Endothelial cell of umbilical vein (primary cell): ENCODE measurements at regions not wholly inside any gene's neighbourhood (a gene's known extent, or its start where the extent isn't known, plus 50 kb on each side); places are given as distances from the start of the nearest gene placed in this dataset.

Source experiments
- CTCF ChIP-seq, 2 donors: IDR thresholded peaks; 1 replicate in 1 of 2; 2 replicates in 1 of 2; pipeline ENCODE4 v1.5.1; 2011; ENCODE audit warnings: low read length in 2 of 2, mild to moderate bottlenecking in 2 of 2, moderate library complexity in 2 of 2, control low read depth in 1 of 2, inconsistent platforms in 1 of 2, low read depth in 1 of 2; ENCODE audit not compliant: insufficient read depth in 1 of 2; ENCODE audit errors: extremely low read depth in 1 of 2
- EZH2 ChIP-seq: IDR thresholded peaks from 2 replicates; pipeline ENCODE4 v1.6.1; 2012; ENCODE audit warnings: borderline replicate concordance, low read depth, mild to moderate bottlenecking, moderate library complexity, low read length, inconsistent platforms; ENCODE audit not compliant: severe bottlenecking
- FOS ChIP-seq: IDR thresholded peaks from 2 replicates; pipeline ENCODE4 v1.6.1; 2011; ENCODE audit warnings: mild to moderate bottlenecking, low read length, moderate library complexity, borderline replicate concordance; ENCODE audit not compliant: insufficient read depth
- JUN ChIP-seq: IDR thresholded peaks from 2 replicates; pipeline ENCODE4 v1.6.1; 2011; ENCODE audit warnings: borderline replicate concordance, low read depth; ENCODE audit not compliant: insufficient read length, insufficient read depth
- MAX ChIP-seq: IDR thresholded peaks from 2 replicates; pipeline ENCODE4 v1.6.1; 2011; ENCODE audit not compliant: insufficient read depth, insufficient read length
- MYC ChIP-seq: IDR thresholded peaks from one replicate; pipeline ENCODE4 v1.6.1; 2011; ENCODE audit warnings: mild to moderate bottlenecking, low read depth, low read length
- POLR2A ChIP-seq: IDR thresholded peaks from 2 replicates; pipeline ENCODE4 v1.6.1; 2012; ENCODE audit warnings: low read depth, mild to moderate bottlenecking, control low read depth, low read length

GRCh38 chr10:120988751-120989150 is 137.6 kb downstream of the WDR11 start:
- TF ChIP-seq CTCF (IDR thresholded peaks at IDR 0.05; ENCODE audit: extremely low read depth in 1 of 2, insufficient read depth in 1 of 2, low read depth in 1 of 2, low read length in 2 of 2) = no peak
- no peak for TF ChIP-seq MAX
- TF ChIP-seq FOS = no peak
- no peak for TF ChIP-seq POLR2A
- no peak for TF ChIP-seq EZH2
- no peak for TF ChIP-seq MYC
- no peak for TF ChIP-seq JUN
